ENCODE measurements at regions not wholly inside any gene's neighbourhood (a gene's known extent, or its start where the extent isn't known, plus 50 kb on each side); places are given as distances from the start of the nearest gene placed in this dataset.
A peak's percentile ranks its signal among the peaks of the same experiment; 100 is the strongest.

GRCh38 chr16:8286348-8286747 lies 304.0 kb downstream of the TMEM114 start:
- DNase-seq (ENCODE audit: low spot score), result no peak
- TF ChIP-seq, protein P1, sequence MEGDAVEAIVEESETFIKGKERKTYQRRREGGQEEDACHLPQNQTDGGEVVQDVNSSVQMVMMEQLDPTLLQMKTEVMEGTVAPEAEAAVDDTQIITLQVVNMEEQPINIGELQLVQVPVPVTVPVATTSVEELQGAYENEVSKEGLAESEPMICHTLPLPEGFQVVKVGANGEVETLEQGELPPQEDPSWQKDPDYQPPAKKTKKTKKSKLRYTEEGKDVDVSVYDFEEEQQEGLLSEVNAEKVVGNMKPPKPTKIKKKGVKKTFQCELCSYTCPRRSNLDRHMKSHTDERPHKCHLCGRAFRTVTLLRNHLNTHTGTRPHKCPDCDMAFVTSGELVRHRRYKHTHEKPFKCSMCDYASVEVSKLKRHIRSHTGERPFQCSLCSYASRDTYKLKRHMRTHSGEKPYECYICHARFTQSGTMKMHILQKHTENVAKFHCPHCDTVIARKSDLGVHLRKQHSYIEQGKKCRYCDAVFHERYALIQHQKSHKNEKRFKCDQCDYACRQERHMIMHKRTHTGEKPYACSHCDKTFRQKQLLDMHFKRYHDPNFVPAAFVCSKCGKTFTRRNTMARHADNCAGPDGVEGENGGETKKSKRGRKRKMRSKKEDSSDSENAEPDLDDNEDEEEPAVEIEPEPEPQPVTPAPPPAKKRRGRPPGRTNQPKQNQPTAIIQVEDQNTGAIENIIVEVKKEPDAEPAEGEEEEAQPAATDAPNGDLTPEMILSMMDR (IDR thresholded peaks at IDR 0.05; ENCODE audit: poor library complexity, severe bottlenecking), result no peak
- Histone ChIP-seq H3K9me3 (ENCODE audit: severe bottlenecking) (peaks cover 3% of the 10 kb centered on the region), H3K4me1 (ENCODE audit: insufficient read depth, poor library complexity, severe bottlenecking) (no peaks in the 10 kb centered on the region), H3K27me3 (ENCODE audit: insufficient read depth, poor library complexity, severe bottlenecking) (no peaks in the 10 kb centered on the region), H3K27ac (ENCODE audit: poor library complexity, severe bottlenecking) (no peak overlapping the region), H3K36me3 (ENCODE audit: low read depth) (no peaks in the 10 kb centered on the region), H3K4me3 (ENCODE audit: severe bottlenecking) (no peak overlapping the region)
- ATAC-seq (ENCODE audit: low read depth), result no peak

DNA sequence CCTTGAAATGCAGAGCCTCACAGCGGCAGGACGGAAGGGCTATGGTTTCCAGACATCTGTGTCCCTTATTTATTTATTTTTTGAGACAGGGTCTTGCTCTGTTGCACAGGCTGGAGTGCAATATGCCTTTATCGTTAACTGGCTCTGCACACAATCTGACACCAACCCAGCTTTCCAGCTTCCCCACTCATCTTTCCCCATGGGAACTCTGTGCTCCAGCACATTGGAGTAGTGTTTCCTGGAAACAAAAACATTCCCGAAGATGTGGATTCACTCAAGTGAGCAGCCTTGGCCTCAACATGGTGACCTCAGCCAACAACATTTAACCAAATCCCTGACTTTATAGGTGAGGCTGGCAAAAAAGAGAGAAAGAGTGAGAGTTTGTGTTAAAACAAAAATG lies 307.1 kb downstream of the TMEM114 start:
- Histone ChIP-seq H3K4me1 (ENCODE audit: insufficient read depth, poor library complexity, severe bottlenecking) (no peaks in the 10 kb centered on the region), H3K9me3 (ENCODE audit: severe bottlenecking) (peaks cover 3% of the 10 kb centered on the region), H3K36me3 (ENCODE audit: low read depth) (no peaks in the 10 kb centered on the region), H3K4me3 (ENCODE audit: severe bottlenecking) (no peak overlapping the region), H3K27me3 (ENCODE audit: insufficient read depth, poor library complexity, severe bottlenecking) (no peaks in the 10 kb centered on the region), H3K27ac (ENCODE audit: poor library complexity, severe bottlenecking) (no peak overlapping the region)
- no peak for ATAC-seq (ENCODE audit: low read depth)
- TF ChIP-seq, protein P1 (IDR thresholded peaks at IDR 0.05; ENCODE audit: poor library complexity, severe bottlenecking), result no peak
- DNase-seq (ENCODE audit: low spot score), result no peak

DNA sequence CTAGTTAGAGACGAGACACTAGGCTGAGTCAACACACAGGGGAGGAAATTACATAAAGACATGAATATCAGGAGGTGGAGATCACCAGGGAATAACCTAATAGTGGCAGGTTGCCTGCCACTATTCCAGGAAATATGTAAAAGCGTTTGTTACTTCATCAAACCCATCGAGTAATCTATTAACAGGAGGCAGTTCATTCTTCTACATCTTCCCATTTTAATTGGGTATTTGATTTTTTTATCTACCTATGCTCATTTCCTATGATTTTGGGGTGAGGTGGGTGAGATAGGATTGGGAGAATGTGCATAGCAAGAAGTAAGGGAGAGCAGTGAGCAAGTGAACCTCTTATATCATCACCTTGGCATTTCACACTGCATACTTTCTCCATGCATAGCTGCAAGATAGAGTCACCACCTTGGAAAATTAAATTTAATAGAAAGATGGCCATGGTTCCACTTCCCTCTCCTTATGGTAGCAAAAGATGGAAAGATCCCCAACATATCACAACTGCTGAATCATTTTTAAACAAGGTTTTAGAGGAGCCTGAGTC lies 312.2 kb downstream of the TMEM114 start:
- H3K27me3 ChIP-seq (ENCODE audit: insufficient read depth, poor library complexity, severe bottlenecking), result no peaks in the 10 kb centered on the region
- TF ChIP-seq, protein P1 (IDR thresholded peaks at IDR 0.05; ENCODE audit: poor library complexity, severe bottlenecking), result no peak
- DNase-seq (ENCODE audit: low spot score), result no peak
- no peak overlapping the region for H3K27ac ChIP-seq (ENCODE audit: poor library complexity, severe bottlenecking)
- no peak overlapping the region for H3K4me3 ChIP-seq (ENCODE audit: severe bottlenecking)
- H3K36me3 ChIP-seq (ENCODE audit: low read depth), result no peaks in the 10 kb centered on the region
- no peaks in the 10 kb centered on the region for H3K4me1 ChIP-seq (ENCODE audit: insufficient read depth, poor library complexity, severe bottlenecking)
- H3K9me3 ChIP-seq (ENCODE audit: severe bottlenecking), result peaks cover 3% of the 10 kb centered on the region
- no peak for ATAC-seq (ENCODE audit: low read depth)

- Histone ChIP-seq H3K27me3 (ENCODE audit: insufficient read depth, poor library complexity, severe bottlenecking) (peaks cover 5% of the 10 kb centered on the region), H3K4me1 (ENCODE audit: insufficient read depth, poor library complexity, severe bottlenecking) (no peaks in the 10 kb centered on the region), H3K9me3 (ENCODE audit: severe bottlenecking) (peaks cover 4% of the 10 kb centered on the region), H3K27ac (ENCODE audit: poor library complexity, severe bottlenecking) (no peak overlapping the region), H3K36me3 (ENCODE audit: low read depth) (no peaks in the 10 kb centered on the region), H3K4me3 (ENCODE audit: severe bottlenecking) (no peak overlapping the region)
- DNase-seq (ENCODE audit: low spot score), result no peak
- ATAC-seq (ENCODE audit: low read depth), result no peak
- TF ChIP-seq, protein P1 (IDR thresholded peaks at IDR 0.05; ENCODE audit: poor library complexity, severe bottlenecking), result no peak
Observed at GRCh38 chr16:8271344-8271743, 319.0 kb downstream of the TMEM114 start.

DNA sequence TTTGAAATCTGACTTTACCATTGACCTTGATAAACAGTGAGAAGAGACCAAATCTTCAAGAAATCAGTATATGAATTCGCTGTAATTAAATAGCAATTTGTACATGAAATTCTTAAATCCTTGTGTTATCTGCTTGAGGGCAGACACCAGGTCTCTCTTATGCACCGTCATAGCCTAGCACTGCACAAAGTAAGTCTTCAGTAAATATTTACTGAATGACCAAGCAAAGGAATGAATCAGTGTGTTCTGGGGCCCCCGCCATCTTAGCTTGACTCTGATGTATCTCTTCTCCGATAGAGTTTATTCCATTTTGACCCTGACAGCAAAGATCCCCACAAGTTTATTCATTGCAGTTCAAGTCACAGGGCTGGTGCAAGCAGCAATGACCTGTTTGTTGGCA lies 328.0 kb downstream of the TMEM114 start:
- Histone ChIP-seq H3K4me3 (ENCODE audit: severe bottlenecking) (no peak overlapping the region), H3K27ac (ENCODE audit: poor library complexity, severe bottlenecking) (no peak overlapping the region), H3K36me3 (ENCODE audit: low read depth) (no peaks in the 10 kb centered on the region), H3K4me1 (ENCODE audit: insufficient read depth, poor library complexity, severe bottlenecking) (no peaks in the 10 kb centered on the region), H3K27me3 (ENCODE audit: insufficient read depth, poor library complexity, severe bottlenecking) (no peaks in the 10 kb centered on the region), H3K9me3 (ENCODE audit: severe bottlenecking) (no peaks in the 10 kb centered on the region)
- DNase-seq (ENCODE audit: low spot score) (no peak), ATAC-seq (ENCODE audit: low read depth) (peak; percentile 49; the same call in 2 of the 3 replicates)
- TF ChIP-seq, protein P1 (IDR thresholded peaks at IDR 0.05; ENCODE audit: poor library complexity, severe bottlenecking), result no peak

Measured in RWPE2 (cell line).